ENCODE measurements at regions not wholly inside any gene's neighbourhood (a gene's known extent, or its start where the extent isn't known, plus 50 kb on each side); places are given as distances from the start of the nearest gene placed in this dataset.

- intact Hi-C loops (cut with micrococcal nuclease; ENCODE audit: unreplicated experiment): no loop called here
- Histone ChIP-seq H3K4me3 (replicated peaks in 1 of 3; ENCODE audit: insufficient read depth in 1 of 3, low read depth in 2 of 3, low read length in 3 of 3) (no peak overlapping the region), H3K4me1 (ENCODE audit: insufficient read depth, low read length) (no peaks in the 10 kb centered on the region), H3K79me2 (ENCODE audit: insufficient read depth, low read length) (no peaks in the 10 kb centered on the region), H3K9me3 (ENCODE audit: low read length) (no peaks in the 10 kb centered on the region), H3K36me3 (replicated peaks in 1 of 2; ENCODE audit: control insufficient read depth in 1 of 2, insufficient read depth in 2 of 2, low read length in 2 of 2) (no peaks in the 10 kb centered on the region), H3K9ac (ENCODE audit: insufficient read depth, low read depth, low read length) (no peak overlapping the region), H2AFZ (ENCODE audit: low read length) (no peak overlapping the region), H3K4me2 (ENCODE audit: low read depth, low read length) (no peak overlapping the region), H3K27ac (ENCODE audit: extremely low read length, insufficient read depth, low read length) (no peak overlapping the region), H3K27me3 (ENCODE audit: control insufficient read depth in 1 of 2, insufficient read depth in 2 of 2, low read length in 2 of 2) (peaks cover 2 to 10% of the 10 kb centered on the region in 2 experiments; a peak in 2 of 5 replicates), H4K20me1 (ENCODE audit: insufficient read depth, low read length) (no peaks in the 10 kb centered on the region)
- TF ChIP-seq ZKSCAN1 (IDR thresholded peaks at IDR 0.05; ENCODE audit: low read length) (no peak), MTF1 (CRISPR knock-in tag; IDR thresholded peaks at IDR 0.05) (no peak), ZNF24 (IDR thresholded peaks at IDR 0.05) (no peak), ZNF260 (CRISPR knock-in tag; IDR thresholded peaks at IDR 0.05; ENCODE audit: borderline replicate concordance, low read depth) (no peak), FOXM1 (CRISPR knock-in tag; IDR thresholded peaks at IDR 0.05) (no peak), ZNF350 (CRISPR knock-in tag; IDR thresholded peaks at IDR 0.05; ENCODE audit: borderline replicate concordance, low read depth) (no peak), ZNF780A (CRISPR knock-in tag; IDR thresholded peaks at IDR 0.05) (no peak), ZNF639 (CRISPR knock-in tag; conservative IDR thresholded peaks at IDR 0.05) (no peak), CC2D1A (CRISPR knock-in tag; IDR thresholded peaks at IDR 0.05) (no peak), ZFP1 (CRISPR knock-in tag; IDR thresholded peaks at IDR 0.05) (no peak), CBX1 (IDR thresholded peaks at IDR 0.05; ENCODE audit: low read depth) (no peak), ASH2L (IDR thresholded peaks at IDR 0.05; ENCODE audit: insufficient read length, low read depth, low read length) (no peak), ZNF143 (CRISPR knock-in tag; IDR thresholded peaks at IDR 0.05) (no peak)
- TF ChIP-seq, protein P1, sequence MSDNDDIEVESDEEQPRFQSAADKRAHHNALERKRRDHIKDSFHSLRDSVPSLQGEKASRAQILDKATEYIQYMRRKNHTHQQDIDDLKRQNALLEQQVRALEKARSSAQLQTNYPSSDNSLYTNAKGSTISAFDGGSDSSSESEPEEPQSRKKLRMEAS (IDR thresholded peaks at IDR 0.05): no peak
- in situ Hi-C loops (cut with HindIII; ENCODE audit: extremely low pct_ligation_motif_present, low pct_unique_long_range_greater_than_20kb): no loop called here
- FAIRE-seq (no peak), DNase-seq (ENCODE audit: low spot score) (no peak), ATAC-seq (no peak)
- CTCF ChIA-PET (ENCODE audit: low intra/inter-chr PET ratio, low total read pairs): no interaction called here
- BruUV-seq (replicated peaks): no TSS peak
- 50% methylated on average over 13 of the region's 16 CpGs for WGBS (ENCODE audit: low lambda C conversion rate)
- POLR2A ChIA-PET: no interaction called here
Measured at GRCh38 chr11:134501406-134502152, 89.5 kb upstream of the B3GAT1 start.
